RKO (cell line): ENCODE measurements at regions not wholly inside any gene's neighbourhood (a gene's known extent, or its start where the extent isn't known, plus 50 kb on each side); places are given as distances from the start of the nearest gene placed in this dataset.
"Not testable (repeated sequence)": the region's sequence is repeated elsewhere in the genome, so short reads cannot be mapped to it uniquely, and the experiment has no call there.

Experiments used
- DNase-seq: peaks from one replicate; pipeline ENCODE4 v3.0.0-alpha.2; 2016; ENCODE audit warnings: low spot score

- DNase-seq, result no peak
These were observed 276.0 kb downstream of the ADGRD1 start for GRCh38 chr12:131229426-131230339.

- no peak for DNase-seq
These were observed 276.8 kb downstream of the ADGRD1 start for GRCh38 chr12:131230340-131231031.

- DNase-seq, result no peak
These were observed 277.6 kb downstream of the ADGRD1 start for GRCh38 chr12:131231032-131231980.

GRCh38 chr12:131232036-131232435 lies 278.3 kb downstream of the ADGRD1 start:
- DNase-seq, result no peak

GRCh38 chr12:131232872-131233271 lies 279.2 kb downstream of the ADGRD1 start:
- not testable (repeated sequence) for DNase-seq

GRCh38 chr12:131233850-131234789 lies 280.4 kb downstream of the ADGRD1 start:
- not testable (repeated sequence) for DNase-seq

- DNase-seq, result not testable (repeated sequence)
These were observed 281.1 kb downstream of the ADGRD1 start for GRCh38 chr12:131234841-131235271.

GRCh38 chr12:131235871-131236271 lies 282.2 kb downstream of the ADGRD1 start:
- DNase-seq, result no peak

GRCh38 chr12:131239384-131240094 lies 285.8 kb downstream of the ADGRD1 start:
- DNase-seq, result no peak

GRCh38 chr12:131241517-131241916 lies 287.8 kb downstream of the ADGRD1 start:
- DNase-seq, result no peak

- peak; percentile 60 for DNase-seq
These were observed 289.2 kb downstream of the ADGRD1 start for GRCh38 chr12:131242741-131243496.

- DNase-seq, result not testable (repeated sequence)
These were observed 290.5 kb downstream of the ADGRD1 start for GRCh38 chr12:131244157-131244688.

- DNase-seq, result not testable (repeated sequence)
These were observed 291.5 kb downstream of the ADGRD1 start for GRCh38 chr12:131245161-131245560.

- DNase-seq, result no peak
These were observed 292.1 kb downstream of the ADGRD1 start for GRCh38 chr12:131245564-131246355.

GRCh38 chr12:131247026-131247725 lies 293.5 kb downstream of the ADGRD1 start:
- DNase-seq, result not testable (repeated sequence)

- not testable (repeated sequence) for DNase-seq
These were observed 294.2 kb downstream of the ADGRD1 start for GRCh38 chr12:131247875-131248274.

- DNase-seq, result no peak
These were observed 295.7 kb downstream of the ADGRD1 start for GRCh38 chr12:131249246-131250027.
